SU-DHL-6 (cell line): ENCODE measurements at regions not wholly inside any gene's neighbourhood (a gene's known extent, or its start where the extent isn't known, plus 50 kb on each side); places are given as distances from the start of the nearest gene placed in this dataset.

Experiments used
- H2AFZ ChIP-seq: fragments of 200-600 bp; sonication (generic); 2 replicates; pipeline ENCODE4 v1.6.1; 2014; ENCODE audit warnings: low read depth, mild to moderate bottlenecking, moderate library complexity, mixed read lengths, antibody characterized with exemption, low read length; ENCODE audit not compliant: severe bottlenecking
- H3F3A ChIP-seq: fragments of 200-600 bp; shearing (Covaris generic); 2 replicates; pipeline ENCODE4 v1.6.0; 2016; ENCODE audit warnings: antibody characterized with exemption, mild to moderate bottlenecking; ENCODE audit not compliant: insufficient read depth
- H3K27ac ChIP-seq: fragments of 200-600 bp; sonication (generic); 2 replicates; pipeline ENCODE4 v1.5.1; 2016; ENCODE audit warnings: low read depth, mild to moderate bottlenecking, low read length, moderate library complexity, mixed read lengths
- H3K27me3 ChIP-seq: fragments of 200-600 bp; sonication (generic), shearing (Covaris generic); 2 replicates; pipeline ENCODE4 v1.6.0; 2014; ENCODE audit warnings: mild to moderate bottlenecking, low read length
- H3K36me3 ChIP-seq: fragments of 200-600 bp; sonication (generic); 2 replicates; pipeline ENCODE4 v1.6.1; 2014; ENCODE audit warnings: mild to moderate bottlenecking, low read length, mixed read lengths
- H3K4me2 ChIP-seq: fragments of 300-600, 200-600 bp; shearing (Covaris generic), sonication (generic); 2 replicates; pipeline ENCODE4 v1.6.0; 2014; ENCODE audit warnings: low read length, low read depth, mild to moderate bottlenecking; ENCODE audit not compliant: poor library complexity, severe bottlenecking
- H3K4me3 ChIP-seq: fragments of 200-600 bp; sonication (generic); 2 replicates; pipeline ENCODE4 v1.5.1; 2014; ENCODE audit warnings: antibody characterized with exemption, low read length, mild to moderate bottlenecking, mixed read lengths; ENCODE audit not compliant: insufficient read depth, poor library complexity, severe bottlenecking
- H3K79me2 ChIP-seq: fragments of 200-600 bp; sonication (generic); 2 replicates; pipeline ENCODE4 v1.6.1; 2014; ENCODE audit warnings: mild to moderate bottlenecking, low read length, moderate library complexity; ENCODE audit not compliant: insufficient read depth
- H3K9ac ChIP-seq: fragments of 200-600 bp; sonication (generic); 2 replicates; pipeline ENCODE4 v1.7.0; 2014; ENCODE audit warnings: mild to moderate bottlenecking, low read length
- H3K9me2 ChIP-seq: fragments of 200-600 bp; sonication (generic); replicated peaks from 2 replicates; pipeline ENCODE4 v1.6.1; 2014; ENCODE audit warnings: low read length; ENCODE audit not compliant: insufficient read depth
- H3K9me3 ChIP-seq: fragments of 200-600 bp; sonication (generic); 2 replicates; pipeline ENCODE4 v1.6.1; 2014; ENCODE audit warnings: low read length, mixed read lengths; ENCODE audit not compliant: insufficient read depth
- H4K20me1 ChIP-seq: fragments of 200-600 bp; sonication (generic); 2 replicates; pipeline ENCODE4 v1.6.1; 2014; ENCODE audit warnings: low read depth, mild to moderate bottlenecking, antibody characterized with exemption, low read length, moderate library complexity, mixed read lengths
- EZH2phosphoT487 ChIP-seq: fragments of 200-600 bp; sonication (generic), shearing (Covaris generic); conservative IDR thresholded peaks from 2 replicates; pipeline ENCODE4 v1.6.1; 2018; ENCODE audit warnings: mild to moderate bottlenecking, antibody characterized with exemption, low read length, moderate library complexity, mixed read lengths
- TF ChIP-seq, protein P1 (sequence below): fragments of 200-600 bp; sonication (generic); IDR thresholded peaks from one replicate; pipeline ENCODE4 v1.5.1; 2017; ENCODE audit warnings: antibody characterized with exemption, mild to moderate bottlenecking, low read length, moderate library complexity; ENCODE audit not compliant: insufficient read depth, poor library complexity, severe bottlenecking

DNA sequence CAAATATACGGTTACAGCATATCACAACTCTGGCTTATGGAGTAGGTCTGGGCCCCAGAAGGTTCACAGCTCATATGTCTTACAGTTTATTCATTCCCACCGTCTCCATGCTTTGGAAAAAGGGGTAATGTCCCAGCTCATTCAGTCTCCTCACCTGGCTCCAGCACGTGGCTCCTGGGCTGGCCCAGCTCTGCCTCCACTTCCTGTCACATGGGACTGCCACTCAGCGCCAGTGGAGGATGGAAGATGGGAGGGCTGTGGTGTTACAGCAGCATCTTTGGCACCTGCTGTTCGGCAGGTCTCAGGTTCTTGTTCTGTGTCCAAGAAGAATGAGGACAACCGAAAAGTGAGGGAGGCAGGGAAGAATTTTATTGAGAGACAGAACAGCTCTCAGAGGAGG lies 216.3 kb upstream of the ATXN7L3B start:
- H2AFZ ChIP-seq: no peak overlapping the region
- no peak overlapping the region for H3K9ac ChIP-seq
- no peaks in the 10 kb centered on the region for H3K79me2 ChIP-seq
- no peak overlapping the region for H3K27ac ChIP-seq
- no peaks in the 10 kb centered on the region for H3K9me3 ChIP-seq
- no peak for TF ChIP-seq EZH2phosphoT487
- TF ChIP-seq, protein P1, sequence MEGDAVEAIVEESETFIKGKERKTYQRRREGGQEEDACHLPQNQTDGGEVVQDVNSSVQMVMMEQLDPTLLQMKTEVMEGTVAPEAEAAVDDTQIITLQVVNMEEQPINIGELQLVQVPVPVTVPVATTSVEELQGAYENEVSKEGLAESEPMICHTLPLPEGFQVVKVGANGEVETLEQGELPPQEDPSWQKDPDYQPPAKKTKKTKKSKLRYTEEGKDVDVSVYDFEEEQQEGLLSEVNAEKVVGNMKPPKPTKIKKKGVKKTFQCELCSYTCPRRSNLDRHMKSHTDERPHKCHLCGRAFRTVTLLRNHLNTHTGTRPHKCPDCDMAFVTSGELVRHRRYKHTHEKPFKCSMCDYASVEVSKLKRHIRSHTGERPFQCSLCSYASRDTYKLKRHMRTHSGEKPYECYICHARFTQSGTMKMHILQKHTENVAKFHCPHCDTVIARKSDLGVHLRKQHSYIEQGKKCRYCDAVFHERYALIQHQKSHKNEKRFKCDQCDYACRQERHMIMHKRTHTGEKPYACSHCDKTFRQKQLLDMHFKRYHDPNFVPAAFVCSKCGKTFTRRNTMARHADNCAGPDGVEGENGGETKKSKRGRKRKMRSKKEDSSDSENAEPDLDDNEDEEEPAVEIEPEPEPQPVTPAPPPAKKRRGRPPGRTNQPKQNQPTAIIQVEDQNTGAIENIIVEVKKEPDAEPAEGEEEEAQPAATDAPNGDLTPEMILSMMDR: no peak
- no peaks in the 10 kb centered on the region for H4K20me1 ChIP-seq
- H3K4me3 ChIP-seq: no peak overlapping the region
- H3K9me2 ChIP-seq: no peaks in the 10 kb centered on the region
- H3K4me2 ChIP-seq: no peak overlapping the region
- no peaks in the 10 kb centered on the region for H3F3A ChIP-seq
- H3K27me3 ChIP-seq: no peaks in the 10 kb centered on the region
- no peaks in the 10 kb centered on the region for H3K36me3 ChIP-seq

DNA sequence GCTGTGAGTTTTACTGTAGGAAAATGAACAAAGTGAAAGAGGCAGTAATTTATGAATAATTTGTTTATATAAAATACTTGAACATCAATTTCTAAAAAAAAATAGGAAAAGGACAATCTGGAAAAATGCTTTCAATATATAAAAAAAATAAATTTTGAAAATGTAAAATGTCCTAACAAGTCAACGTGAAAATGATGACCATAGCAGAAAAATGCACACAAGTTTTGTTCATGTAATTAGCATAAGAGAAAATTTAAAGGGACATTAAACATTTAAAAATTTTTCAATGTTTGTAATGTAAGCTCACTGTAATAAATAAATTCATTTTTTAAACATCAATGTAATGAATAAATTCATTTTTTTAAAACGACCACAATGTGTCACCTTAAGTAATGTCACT lies 214.8 kb upstream of the ATXN7L3B start:
- Histone ChIP-seq H3K9me3 (no peaks in the 10 kb centered on the region), H3K27ac (no peak overlapping the region), H3K4me2 (no peak overlapping the region), H3K4me3 (no peak overlapping the region), H3K79me2 (no peaks in the 10 kb centered on the region), H4K20me1 (no peaks in the 10 kb centered on the region), H3F3A (no peaks in the 10 kb centered on the region), H3K9ac (no peak overlapping the region), H3K9me2 (no peaks in the 10 kb centered on the region), H2AFZ (no peak overlapping the region), H3K27me3 (no peaks in the 10 kb centered on the region), H3K36me3 (no peaks in the 10 kb centered on the region)
- TF ChIP-seq, protein P1: no peak
- no peak for TF ChIP-seq EZH2phosphoT487

DNA sequence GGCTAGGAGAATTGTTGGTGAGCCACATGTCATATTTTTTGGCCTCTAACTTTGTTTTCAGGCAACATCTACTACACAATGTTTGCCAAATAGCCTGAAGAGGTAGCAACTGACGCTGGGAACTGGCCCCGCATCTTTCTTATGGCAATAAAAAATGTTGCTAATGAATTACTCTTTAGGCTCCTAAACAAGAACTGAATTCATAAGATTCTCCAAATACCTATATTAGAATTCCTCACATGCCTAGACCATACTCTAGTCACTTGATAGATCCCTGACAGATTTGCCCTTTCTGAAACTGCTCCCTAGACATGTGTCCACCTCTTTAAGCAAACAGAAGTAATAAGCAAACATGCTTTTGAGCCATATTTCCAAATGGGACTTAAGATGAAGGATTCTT lies 209.0 kb upstream of the ATXN7L3B start:
- H3K9me2 ChIP-seq: no peaks in the 10 kb centered on the region
- no peak overlapping the region for H3K9ac ChIP-seq
- H3K4me2 ChIP-seq: no peak overlapping the region
- H4K20me1 ChIP-seq: no peaks in the 10 kb centered on the region
- no peaks in the 10 kb centered on the region for H3F3A ChIP-seq
- H3K79me2 ChIP-seq: no peaks in the 10 kb centered on the region
- no peak overlapping the region for H3K4me3 ChIP-seq
- H3K36me3 ChIP-seq: no peaks in the 10 kb centered on the region
- H3K27ac ChIP-seq: no peak overlapping the region
- TF ChIP-seq, protein P1: no peak
- no peak overlapping the region for H2AFZ ChIP-seq
- no peaks in the 10 kb centered on the region for H3K27me3 ChIP-seq
- no peaks in the 10 kb centered on the region for H3K9me3 ChIP-seq

DNA sequence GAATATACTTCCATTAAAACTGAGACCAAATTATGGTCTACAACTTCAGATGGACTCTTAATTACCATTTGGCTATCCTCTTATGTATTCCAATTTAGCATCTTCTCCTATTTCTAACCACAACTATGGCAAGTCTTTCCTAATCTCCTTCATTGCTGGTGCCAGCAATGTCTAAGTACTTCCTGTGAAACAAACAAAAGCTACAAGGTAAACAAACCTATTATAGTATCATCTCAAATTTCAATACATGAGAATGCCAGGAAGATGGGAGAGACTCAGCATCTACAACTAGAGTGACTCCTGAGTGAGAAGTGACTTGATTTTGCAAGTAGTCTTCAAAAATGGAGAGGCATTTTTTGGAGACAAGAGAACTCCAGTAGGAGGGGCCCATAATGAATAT lies 202.9 kb upstream of the ATXN7L3B start:
- Histone ChIP-seq H3K27ac (no peak overlapping the region), H3K4me3 (no peak overlapping the region), H3K9me2 (no peaks in the 10 kb centered on the region), H3K36me3 (no peaks in the 10 kb centered on the region), H4K20me1 (no peaks in the 10 kb centered on the region), H3K79me2 (no peaks in the 10 kb centered on the region), H3K27me3 (no peaks in the 10 kb centered on the region), H3K9ac (no peak overlapping the region), H3F3A (no peaks in the 10 kb centered on the region), H2AFZ (no peak overlapping the region), H3K4me2 (no peak overlapping the region), H3K9me3 (no peaks in the 10 kb centered on the region)
- TF ChIP-seq, protein P1: no peak
- no peak for TF ChIP-seq EZH2phosphoT487
